Heart left ventricle (tissue), 16 donors: ENCODE measurements at regions not wholly inside any gene's neighbourhood (a gene's known extent, or its start where the extent isn't known, plus 50 kb on each side); places are given as distances from the start of the nearest gene placed in this dataset.

Source experiments
- ATAC-seq, 4 donors: fragments of 200-7000 bp; cut with Tn5 transposase; one replicate each; pipeline ENCODE4 v1.9.1; 2020 to 2022; ENCODE audit warnings: moderate library complexity in 4 of 4, mild to moderate bottlenecking in 3 of 4, moderate number of reproducible peaks in 1 of 4
- DNase-seq, 5 donors: peaks; one replicate each; pipeline ENCODE4 v3.0.0-alpha.2; 2020
- H3K27ac ChIP-seq, 12 donors: fragments of 200-600 bp; sonication (generic) in 4 of 12; one replicate each; pipeline versions ENCODE4 v1.5.0 to v1.8.0; 2016 to 2022; ENCODE audit warnings: mild to moderate bottlenecking in 2 of 12
- H3K27me3 ChIP-seq, 9 donors: fragments of 200-600 bp; sonication (generic) in 2 of 9; one replicate each; pipeline versions ENCODE4 v1.5.1 to v1.8.0; 2016 to 2022; ENCODE audit warnings: mild to moderate bottlenecking in 3 of 9
- H3K36me3 ChIP-seq, 9 donors: fragments of 200-600 bp; sonication (generic) in 2 of 9; one replicate each; pipeline versions ENCODE4 v1.5.0 to v1.8.0; 2018 to 2022; ENCODE audit warnings: mild to moderate bottlenecking in 2 of 9
- H3K4me1 ChIP-seq, 12 donors: fragments of 200-600 bp; sonication (generic) in 4 of 12; one replicate each; pipeline versions ENCODE4 v1.5.0 to v1.8.0; 2016 to 2022; ENCODE audit warnings: mild to moderate bottlenecking in 3 of 12
- H3K4me3 ChIP-seq, 12 donors: fragments of 200-600 bp; sonication (generic) in 4 of 12; one replicate each; pipeline versions ENCODE4 v1.5.0 to v1.8.0; 2017 to 2022; ENCODE audit warnings: mild to moderate bottlenecking in 9 of 12, moderate library complexity in 4 of 12
- H3K9me3 ChIP-seq, 12 donors: fragments of 200-600 bp; sonication (generic) in 4 of 12; one replicate each; pipeline versions ENCODE4 v1.5.0 to v1.8.0; 2016 to 2022; ENCODE audit warnings: mild to moderate bottlenecking in 1 of 12
- CTCF ChIP-seq, 12 donors: fragments of 200-600 bp; sonication (generic) in 4 of 12; IDR thresholded peaks; one replicate each; pipeline versions ENCODE4 v1.5.0 to v1.8.0; 2018 to 2022; ENCODE audit warnings: antibody characterized with exemption in 12 of 12, mild to moderate bottlenecking in 5 of 12
- POLR2A ChIP-seq, 2 donors: fragments of 450-650 bp; IDR thresholded peaks; one replicate each; pipeline ENCODE4 v1.6.1; 2017; ENCODE audit warnings: antibody characterized with exemption in 2 of 2, mild to moderate bottlenecking in 2 of 2, moderate library complexity in 2 of 2
- WGBS, 4 donors: extraction: QIAGEN DNeasy Blood & Tissue Kit in 2 of 4; methylation state at CpG; one replicate each; pipeline versions ENCODE4 v1.1.5 to v1.1.7; 2013 to 2018; 5-methylcytosine and 5-hydroxymethylcytosine counted together
- intact Hi-C, 10 donors: fragments of 100-400 bp; cut with DNase I; formaldehyde crosslinking; loops; one replicate each; pipeline versions ENCODE4 v1.11.1 to v1.14.2; 2022
- donor health status: ischemic (EF 13 %, LVEDD 7.1; RV severe dilation, severe dysfunction).
- donor health status: healthy with polysubstance abuse.
- donor health status: DM: no; HTN: yes; CAD: no.
- donor health status: DM: no; HTN: no; CAD: no.
- donor health status: ischemic (EF 25% LVEDD 6.9; RV normal size, moderate dysfunction).
- donor health status: ischemic (EF 25% LVEDD 5.7; RV mildly dilated, moderate dysfunction).
- donor health status: healthy.
- donor health status: DM: yes; HTN: yes; CAD: no.
- donor health status: ischemic (EF 35%, LVEDD 5.7; RV mildly dilated, moderate dysfunction).
- donor health status: nonischemic (EF 11% LVEDD 7.7; RV severe dilation, severe dysfunction).
- donor health status: DM: yes; HTN: yes; CAD: no.
- donor health status: PGD.
- donor health status: ischemic (EF 29% LVEDD 5.4; RV normal size, mild dysfunction).
- donor health status: nonischemic (EF 23%, LVEDD 6.1; RV moderate dilation, normal function).

GRCh38 chr16:13571036-13571435 is 348.9 kb upstream of the ERCC4 start:
- intact Hi-C loops, result loop anchor here in 1 of 10 donors (5.0 kb wide), 1 partner anchor 669 kb away; the partner anchor contains the start of gene SHISA9
- Histone ChIP-seq H3K27me3 (peaks cover 0 to 7% (median 0%) of the 10 kb centered on the region in 9 donors), H3K36me3 (no peaks in the 10 kb centered on the region), H3K4me1 (no peaks in the 10 kb centered on the region), H3K27ac (no peak overlapping the region), H3K9me3 (peaks cover 0 to 3% (median 0%) of the 10 kb centered on the region in 12 donors), H3K4me3 (no peak overlapping the region)
- 78 to 82% (median 80%) methylated on average over 7 of the region's 7 CpGs for WGBS, 4 donors
- DNase-seq, result no peak
- ATAC-seq, result no peak
- TF ChIP-seq POLR2A (IDR thresholded peaks at IDR 0.05) (no peak), CTCF (IDR thresholded peaks at IDR 0.05) (no peak)

- intact Hi-C loops, result loop anchor here in 1 of 10 donors (5.0 kb wide), 1 partner anchor 672 kb away; the partner anchor contains the start of gene SHISA9
- Histone ChIP-seq H3K27ac (no peak overlapping the region), H3K9me3 (peaks cover 0 to 10% (median 0%) of the 10 kb centered on the region in 12 donors), H3K4me1 (no peaks in the 10 kb centered on the region), H3K36me3 (no peaks in the 10 kb centered on the region), H3K27me3 (peaks cover 0 to 7% (median 0%) of the 10 kb centered on the region in 9 donors), H3K4me3 (no peak overlapping the region)
- TF ChIP-seq POLR2A (IDR thresholded peaks at IDR 0.05), result no peak
- TF ChIP-seq CTCF (IDR thresholded peaks at IDR 0.05), result no peak
- ATAC-seq, result no peak
- no peak for DNase-seq
- 76 to 83% (median 77%) methylated on average over 3 of the region's 3 CpGs for WGBS, 4 donors
These were observed 346.1 kb upstream of the ERCC4 start for GRCh38 chr16:13573903-13574302.

- ATAC-seq, result no peak
- Histone ChIP-seq H3K4me3 (no peak overlapping the region), H3K27ac (no peak overlapping the region), H3K36me3 (no peaks in the 10 kb centered on the region), H3K9me3 (no peaks in the 10 kb centered on the region), H3K27me3 (no peaks in the 10 kb centered on the region), H3K4me1 (no peaks in the 10 kb centered on the region)
- TF ChIP-seq POLR2A (IDR thresholded peaks at IDR 0.05) (no peak), CTCF (IDR thresholded peaks at IDR 0.05) (no peak)
- no peak for DNase-seq
- intact Hi-C loops, result no loop called here
- 70 to 78% (median 71%) methylated on average over 1 of the region's 1 CpG for WGBS, 4 donors
These were observed 333.9 kb upstream of the ERCC4 start for GRCh38 chr16:13586051-13586450.

- no peak overlapping the region for H3K4me3 ChIP-seq
- DNase-seq, result no peak
- TF ChIP-seq CTCF (IDR thresholded peaks at IDR 0.05), result no peak
- no peak for TF ChIP-seq POLR2A (IDR thresholded peaks at IDR 0.05)
- no peaks in the 10 kb centered on the region for H3K27me3 ChIP-seq
- intact Hi-C loops, result no loop called here
- H3K9me3 ChIP-seq, result no peaks in the 10 kb centered on the region
- ATAC-seq, result no peak
- 66 to 77% (median 70%) methylated on average over 1 of the region's 1 CpG for WGBS, 4 donors
- H3K4me1 ChIP-seq, result no peaks in the 10 kb centered on the region
- H3K27ac ChIP-seq, result no peak overlapping the region
- no peaks in the 10 kb centered on the region for H3K36me3 ChIP-seq
These were observed 332.8 kb upstream of the ERCC4 start for GRCh38 chr16:13587181-13587580.
